HepG2 (cell line): ENCODE measurements at regions not wholly inside any gene's neighbourhood (a gene's known extent, or its start where the extent isn't known, plus 50 kb on each side); places are given as distances from the start of the nearest gene placed in this dataset.

Source experiments
- ATAC-seq: fragments of 200-7000 bp; cut with Tn5 transposase; 3 replicates; pipeline ENCODE4 v1.9.1; 2020; ENCODE audit warnings: mild to moderate bottlenecking, moderate library complexity
- BruUV-seq: library from RNA; stranded (reverse); fragments of 400-500 nt; replicated peaks from 2 replicates; lab custom pipeline; 2021; lab: Mats Ljungman, UMichigan
- CTCF ChIA-PET: fragments of 300-600 bp; formaldehyde crosslinking; extraction: SDS; loops from one replicate; lab custom pipeline; 2021; ENCODE audit warnings: low total read pairs, inconsistent platforms, low intra/inter-chr PET ratio; lab: Yijun Ruan, JAX
- POLR2A ChIA-PET: fragments of 350-600 bp; sonication (Branson Sonifier 250); formaldehyde crosslinking; loops from one replicate; lab custom pipeline; 2020; ENCODE audit warnings: antibody characterized with exemption, inconsistent platforms; lab: Yijun Ruan, JAX
- DNase-seq: peaks from one replicate; pipeline ENCODE4 v3.0.0-alpha.2; 2015; ENCODE audit warnings: low spot score
- FAIRE-seq: peaks from 3 replicates; lab custom pipeline; 2011; peaks lifted over from hg19 to GRCh38; lab: Jason Lieb, UNC
- H2AFZ ChIP-seq: one replicate; pipeline ENCODE4 v1.6.1; 2011; ENCODE audit warnings: low read length, inconsistent platforms
- H3K27ac ChIP-seq: fragments of 300-600 bp; 3 replicates; pipeline ENCODE4 v1.8.0; 2011; ENCODE audit warnings: mixed run types, mild to moderate bottlenecking, mixed read lengths, low read length, inconsistent platforms; ENCODE audit not compliant: insufficient read depth; ENCODE audit errors: extremely low read length
- H3K27me3 ChIP-seq, 2 experiments: fragments of 200-600 bp in 1 of 2; 2 replicates in 1 of 2; 3 replicates in 1 of 2; pipeline versions ENCODE4 v1.6.0 to v1.8.0; 2011; ENCODE audit warnings: low read length in 2 of 2, mild to moderate bottlenecking in 2 of 2, moderate library complexity in 2 of 2, inconsistent platforms in 1 of 2; ENCODE audit not compliant: insufficient read depth in 2 of 2, control insufficient read depth in 1 of 2
- H3K36me3 ChIP-seq, 2 experiments: fragments of 200-600 bp in 1 of 2; replicated peaks in 1 of 2; 2 replicates in 1 of 2; 3 replicates in 1 of 2; pipeline versions ENCODE4 v1.5.1 to v1.8.0; 2011; ENCODE audit warnings: low read length in 2 of 2, inconsistent platforms in 1 of 2; ENCODE audit not compliant: insufficient read depth in 2 of 2, control insufficient read depth in 1 of 2
- H3K4me1 ChIP-seq: 2 replicates; pipeline ENCODE4 v1.5.1; 2012; ENCODE audit warnings: low read length, inconsistent platforms; ENCODE audit not compliant: insufficient read depth
- H3K4me2 ChIP-seq: 2 replicates; pipeline ENCODE4 v1.6.0; 2011; ENCODE audit warnings: low read depth, low read length, inconsistent platforms
- H3K4me3 ChIP-seq, 3 experiments: fragments of 200-600 bp in 1 of 3; sonication (generic), shearing (Covaris generic) in 1 of 3; replicated peaks in 1 of 3; 2 replicates each; pipeline ENCODE4 v1.5.1; 2011 to 2016; ENCODE audit warnings: low read length in 3 of 3, inconsistent platforms in 2 of 3, low read depth in 2 of 3, mild to moderate bottlenecking in 2 of 3, control low read depth in 1 of 3, mixed read lengths in 1 of 3; ENCODE audit not compliant: insufficient read depth in 1 of 3
- H3K79me2 ChIP-seq: one replicate; pipeline ENCODE4 v1.6.1; 2011; ENCODE audit warnings: low read length, inconsistent platforms; ENCODE audit not compliant: insufficient read depth
- H3K9ac ChIP-seq: 2 replicates; pipeline ENCODE4 v1.6.0; 2011; ENCODE audit warnings: mild to moderate bottlenecking, low read depth, low read length, inconsistent platforms; ENCODE audit not compliant: insufficient read depth
- H3K9me3 ChIP-seq: 2 replicates; pipeline ENCODE4 v1.5.1; 2012; ENCODE audit warnings: mild to moderate bottlenecking, low read length
- H4K20me1 ChIP-seq: 2 replicates; pipeline ENCODE4 v1.6.0; 2011; ENCODE audit warnings: inconsistent platforms, mild to moderate bottlenecking, low read length, moderate library complexity; ENCODE audit not compliant: insufficient read depth
- AGO1 ChIP-seq: fragments of 200-400 bp; formaldehyde crosslinking; IDR thresholded peaks from 2 replicates; pipeline ENCODE4 v1.6.1; 2017; ENCODE audit warnings: mild to moderate bottlenecking, low read depth, low read length, moderate library complexity; ENCODE audit not compliant: poor library complexity, severe bottlenecking
- KAT2B ChIP-seq: fragments of 150-350 bp; IDR thresholded peaks from 2 replicates; pipeline ENCODE4 v1.6.1; 2014; ENCODE audit warnings: low read depth, low read length, borderline replicate concordance
- NCOR1 ChIP-seq: fragments of 200-600 bp; sonication (generic); IDR thresholded peaks from 2 replicates; pipeline ENCODE4 v1.7.0; 2017; ENCODE audit warnings: antibody characterized with exemption, low read length, borderline replicate concordance
- NR2F1 ChIP-seq, 2 experiments: fragments of 450-650 bp in 1 of 2; formaldehyde crosslinking in 1 of 2; IDR thresholded peaks; 2 replicates each; pipeline versions ENCODE4 v1.5.0 to v1.6.1; 2016 to 2020; ENCODE audit warnings: mild to moderate bottlenecking in 1 of 2, missing compliant biosample characterization in 1 of 2, missing genetic modification reagents in 1 of 2, moderate library complexity in 1 of 2
- PHF21A ChIP-seq: sonication (generic); formaldehyde crosslinking; IDR thresholded peaks from 2 replicates; pipeline ENCODE4 v1.5.0; 2020; ENCODE audit warnings: mild to moderate bottlenecking, missing genetic modification reagents
- RBM22 ChIP-seq: fragments of 200-400 bp; formaldehyde crosslinking; optimal IDR thresholded peaks from 2 replicates; pipeline ENCODE3; 2017; ENCODE audit warnings: mild to moderate bottlenecking, low read length, moderate library complexity
- RCOR2 ChIP-seq: IDR thresholded peaks from 2 replicates; pipeline ENCODE4 v1.6.1; 2016; ENCODE audit warnings: missing biosample characterization, missing genetic modification reagents
- SKI ChIP-seq: fragments of 450-650 bp; IDR thresholded peaks from one replicate; pipeline ENCODE4 v1.6.1; 2018; ENCODE audit warnings: mild to moderate bottlenecking; ENCODE audit not compliant: partially characterized antibody
- SP1 ChIP-seq, 2 experiments: fragments of 450-650 bp in 1 of 2; sonication (generic) in 1 of 2; formaldehyde crosslinking in 1 of 2; IDR thresholded peaks; 2 replicates each; pipeline versions ENCODE4 v1.4.0 to v1.6.1; 2016 to 2020; ENCODE audit warnings: missing genetic modification reagents in 1 of 2
- TBX3 ChIP-seq: fragments of 450-650 bp; IDR thresholded peaks from 2 replicates; pipeline ENCODE4 v1.6.1; 2017; ENCODE audit warnings: antibody characterized with exemption, mild to moderate bottlenecking, inconsistent platforms, borderline replicate concordance
- TEAD3 ChIP-seq: optimal IDR thresholded peaks from 2 replicates; pipeline ENCODE3; 2016; ENCODE audit warnings: borderline replicate concordance
- ZC3H13 ChIP-seq: sonication (generic); formaldehyde crosslinking; IDR thresholded peaks from 2 replicates; pipeline ENCODE4 v1.8.1; 2023; ENCODE audit warnings: mild to moderate bottlenecking, missing genetic modification reagents, moderate library complexity
- ZNF235 ChIP-seq: sonication (generic); formaldehyde crosslinking; IDR thresholded peaks from 2 replicates; pipeline ENCODE4 v1.8.1; 2023; ENCODE audit warnings: mild to moderate bottlenecking, missing genetic modification reagents, borderline replicate concordance
- ZNF33B ChIP-seq: sonication (generic); formaldehyde crosslinking; IDR thresholded peaks from 2 replicates; pipeline ENCODE4 v1.5.1; 2020; ENCODE audit warnings: mild to moderate bottlenecking, missing genetic modification reagents
- ZNF788 ChIP-seq: sonication (generic); formaldehyde crosslinking; IDR thresholded peaks from 2 replicates; pipeline ENCODE4 v1.5.0; 2020; ENCODE audit warnings: mild to moderate bottlenecking, missing genetic modification reagents, borderline replicate concordance
- WGBS: methylation state at CpG from one replicate; pipeline ENCODE4 v1.1.6; 2017; ENCODE audit warnings: low lambda C conversion rate; 5-methylcytosine and 5-hydroxymethylcytosine counted together
- in situ Hi-C: cut with HindIII; loops from 2 replicates; pipeline ENCODE4 v1.10.0; 2017; ENCODE audit warnings: low pct_unique_long_range_greater_than_20kb; ENCODE audit not compliant: extremely low pct_ligation_motif_present
- intact Hi-C: fragments of 100-400 bp; cut with micrococcal nuclease; formaldehyde crosslinking; loops from one replicate; pipeline ENCODE4 v1.10.0; 2022; ENCODE audit not compliant: unreplicated experiment
- TF ChIP-seq, protein P1 (sequence below), 2 experiments: sonication (generic) in 1 of 2; formaldehyde crosslinking in 1 of 2; IDR thresholded peaks; 2 replicates each; pipeline versions ENCODE4 v1.6.1 to v1.9.0; 2014 to 2022; ENCODE audit warnings: antibody characterized with exemption in 1 of 2, borderline replicate concordance in 1 of 2, inconsistent platforms in 1 of 2, low read depth in 1 of 2, missing genetic modification reagents in 1 of 2

DNA sequence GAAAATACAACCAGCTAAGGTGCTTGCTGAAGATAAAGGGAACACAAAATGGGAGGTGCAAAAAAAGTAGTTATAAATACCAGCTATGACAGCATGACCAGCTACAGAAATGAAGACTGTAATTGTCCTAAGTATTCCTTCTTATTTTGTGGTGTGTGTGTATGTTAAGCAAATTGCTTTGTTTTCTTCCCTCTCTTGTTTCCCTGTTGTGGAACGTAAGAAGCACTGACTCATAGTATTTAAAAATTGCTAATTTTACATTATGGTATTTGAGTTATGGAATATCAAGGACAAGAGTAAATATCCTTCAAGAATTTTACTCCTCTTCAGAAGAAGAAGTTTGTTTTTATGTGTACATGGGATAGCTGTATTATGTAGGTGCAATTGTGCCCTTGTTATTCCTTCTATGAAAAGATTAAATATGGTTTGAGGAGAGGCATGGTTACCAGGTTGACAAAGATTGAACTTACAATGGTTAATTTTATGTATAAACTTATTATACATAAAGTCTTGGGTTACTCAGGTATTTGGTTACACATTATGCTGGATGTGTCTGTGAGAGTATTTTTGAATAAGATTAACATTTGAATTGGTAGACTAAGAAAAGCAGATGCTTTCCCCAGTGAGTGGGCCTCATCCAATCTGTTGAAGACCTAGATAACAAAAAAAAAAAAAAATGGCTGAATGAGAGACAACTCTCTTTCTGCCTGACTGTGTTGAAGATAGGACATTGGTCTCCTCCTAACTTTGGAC, 1132.1 kb upstream of the ALCAM start (continued):
- TF ChIP-seq TBX3, result no peak
- TF ChIP-seq PHF21A (CRISPR knock-in tag), result no peak
- TF ChIP-seq KAT2B, result no peak
- no peak for TF ChIP-seq SKI
- TF ChIP-seq RBM22, result no peak
- no peak for TF ChIP-seq NCOR1
- TF ChIP-seq ZNF788 (CRISPR knock-in tag), result no peak
- TF ChIP-seq ZNF235 (CRISPR knock-in tag), result no peak
- TF ChIP-seq ZNF33B, result no peak
- TF ChIP-seq, all 625 proteins: peak for 0

DNA sequence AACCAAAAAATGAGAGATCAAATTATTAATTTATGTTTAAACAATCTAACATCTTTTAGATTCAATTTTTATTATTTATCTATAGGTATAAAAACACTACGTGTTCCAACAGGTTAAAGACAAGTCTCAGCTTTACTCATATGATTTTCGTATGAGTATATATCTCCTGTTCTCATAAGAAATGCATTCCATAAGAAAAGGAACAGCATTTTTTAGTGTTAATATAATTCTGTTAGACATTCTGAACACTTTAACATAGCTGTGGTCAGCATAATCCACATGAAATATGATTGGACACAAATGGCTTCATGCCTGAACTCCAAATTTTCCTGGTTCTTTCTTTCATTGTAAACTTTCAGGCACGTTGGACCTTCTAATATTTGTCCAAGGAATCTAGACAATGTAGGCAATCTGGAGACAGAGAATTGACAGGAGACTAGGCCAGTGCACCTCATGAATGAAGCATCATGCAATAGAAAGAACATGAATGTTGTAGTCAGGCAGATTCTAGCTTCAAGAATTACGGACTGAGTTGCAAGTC, 1122.0 kb upstream of the ALCAM start:
- Histone ChIP-seq H3K4me2 (no peak overlapping the region), H3K27ac (no peak overlapping the region), H3K4me3 (no peak overlapping the region), H2AFZ (no peak overlapping the region), H3K9ac (no peak overlapping the region), H3K79me2 (no peaks in the 10 kb centered on the region), H3K27me3 (no peaks in the 10 kb centered on the region; a peak in 1 of 5 replicates), H3K9me3 (no peaks in the 10 kb centered on the region), H3K36me3 (no peaks in the 10 kb centered on the region), H4K20me1 (no peaks in the 10 kb centered on the region), H3K4me1 (no peaks in the 10 kb centered on the region)
- ChIA-PET POLR2A (no interaction called here), CTCF (no interaction called here)
- ATAC-seq (no peak), FAIRE-seq (no peak), DNase-seq (no peak)
- 2% methylated on average over 4 of the region's 4 CpGs for WGBS
- TF ChIP-seq SP1 (IDR thresholded peaks at IDR 0.05), result no peak
- no peak for TF ChIP-seq SP1 (CRISPR knock-in tag; IDR thresholded peaks at IDR 0.05)
- TF ChIP-seq TEAD3 (CRISPR knock-in tag), result no peak
- no peak for TF ChIP-seq ZC3H13
- no peak for TF ChIP-seq RCOR2 (CRISPR knock-in tag)
- TF ChIP-seq, protein P1, sequence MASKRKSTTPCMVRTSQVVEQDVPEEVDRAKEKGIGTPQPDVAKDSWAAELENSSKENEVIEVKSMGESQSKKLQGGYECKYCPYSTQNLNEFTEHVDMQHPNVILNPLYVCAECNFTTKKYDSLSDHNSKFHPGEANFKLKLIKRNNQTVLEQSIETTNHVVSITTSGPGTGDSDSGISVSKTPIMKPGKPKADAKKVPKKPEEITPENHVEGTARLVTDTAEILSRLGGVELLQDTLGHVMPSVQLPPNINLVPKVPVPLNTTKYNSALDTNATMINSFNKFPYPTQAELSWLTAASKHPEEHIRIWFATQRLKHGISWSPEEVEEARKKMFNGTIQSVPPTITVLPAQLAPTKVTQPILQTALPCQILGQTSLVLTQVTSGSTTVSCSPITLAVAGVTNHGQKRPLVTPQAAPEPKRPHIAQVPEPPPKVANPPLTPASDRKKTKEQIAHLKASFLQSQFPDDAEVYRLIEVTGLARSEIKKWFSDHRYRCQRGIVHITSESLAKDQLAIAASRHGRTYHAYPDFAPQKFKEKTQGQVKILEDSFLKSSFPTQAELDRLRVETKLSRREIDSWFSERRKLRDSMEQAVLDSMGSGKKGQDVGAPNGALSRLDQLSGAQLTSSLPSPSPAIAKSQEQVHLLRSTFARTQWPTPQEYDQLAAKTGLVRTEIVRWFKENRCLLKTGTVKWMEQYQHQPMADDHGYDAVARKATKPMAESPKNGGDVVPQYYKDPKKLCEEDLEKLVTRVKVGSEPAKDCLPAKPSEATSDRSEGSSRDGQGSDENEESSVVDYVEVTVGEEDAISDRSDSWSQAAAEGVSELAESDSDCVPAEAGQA (IDR thresholded peaks at IDR 0.05; ENCODE audit: low read depth), result no peak
- TF ChIP-seq, protein P1 (CRISPR knock-in tag; IDR thresholded peaks at IDR 0.05; ENCODE audit: borderline replicate concordance), result no peak
- no peak for TF ChIP-seq AGO1
- no peak for TF ChIP-seq NR2F1 (CRISPR knock-in tag; IDR thresholded peaks at IDR 0.05)
- no TSS peak for BruUV-seq
- intact Hi-C loops (no loop called here), in situ Hi-C loops (no loop called here)
